GM21390 (cell line): ENCODE measurements at regions not wholly inside any gene's neighbourhood (a gene's known extent, or its start where the extent isn't known, plus 50 kb on each side); places are given as distances from the start of the nearest gene placed in this dataset.
"Not testable (repeated sequence)": the region's sequence is repeated elsewhere in the genome, so short reads cannot be mapped to it uniquely, and the experiment has no call there.

Source experiments
- ATAC-seq: cut with Tn5 transposase; IDR thresholded peaks from one replicate; pipeline ENCODE4 v1.9.1; 2021; ENCODE audit not compliant: unreplicated experiment

GRCh38 chr6:4677011-4677750, 99.0 kb upstream of the CDYL start:
- no peak for ATAC-seq

- no peak for ATAC-seq
These were observed 100.2 kb upstream of the CDYL start for GRCh38 chr6:4676016-4676415.

- no peak for ATAC-seq
These were observed 101.1 kb upstream of the CDYL start for GRCh38 chr6:4675121-4675520.

GRCh38 chr6:4673861-4674260, 102.3 kb upstream of the CDYL start:
- no peak for ATAC-seq

- no peak for ATAC-seq
These were observed 103.4 kb upstream of the CDYL start for GRCh38 chr6:4672772-4673171.

- ATAC-seq, result no peak
These were observed 104.6 kb upstream of the CDYL start for GRCh38 chr6:4671587-4672115.

GRCh38 chr6:4670824-4671409, 105.3 kb upstream of the CDYL start:
- ATAC-seq, result no peak

- no peak for ATAC-seq
These were observed 105.9 kb upstream of the CDYL start for GRCh38 chr6:4670290-4670689.

- no peak for ATAC-seq
These were observed 107.7 kb upstream of the CDYL start for GRCh38 chr6:4668271-4669179.

- no peak for ATAC-seq
These were observed 108.6 kb upstream of the CDYL start for GRCh38 chr6:4667591-4667990.

GRCh38 chr6:4666886-4667513, 109.2 kb upstream of the CDYL start:
- no peak for ATAC-seq

- no peak for ATAC-seq
These were observed 110.5 kb upstream of the CDYL start for GRCh38 chr6:4665489-4666417.

- no peak for ATAC-seq
These were observed 111.3 kb upstream of the CDYL start for GRCh38 chr6:4664911-4665310.

GRCh38 chr6:4664117-4664626, 112.0 kb upstream of the CDYL start:
- ATAC-seq, result no peak

GRCh38 chr6:4662886-4663285, 113.3 kb upstream of the CDYL start:
- ATAC-seq, result no peak

GRCh38 chr6:4661391-4661790, 114.8 kb upstream of the CDYL start:
- no peak for ATAC-seq

GRCh38 chr6:4660377-4661321, 115.6 kb upstream of the CDYL start:
- ATAC-seq, result no peak

- ATAC-seq, result not testable (repeated sequence)
These were observed 116.5 kb upstream of the CDYL start for GRCh38 chr6:4659719-4660118.

- no peak for ATAC-seq
These were observed 117.7 kb upstream of the CDYL start for GRCh38 chr6:4658486-4658885.
